ENCODE measurements at regions not wholly inside any gene's neighbourhood (a gene's known extent, or its start where the extent isn't known, plus 50 kb on each side); places are given as distances from the start of the nearest gene placed in this dataset.

DNA sequence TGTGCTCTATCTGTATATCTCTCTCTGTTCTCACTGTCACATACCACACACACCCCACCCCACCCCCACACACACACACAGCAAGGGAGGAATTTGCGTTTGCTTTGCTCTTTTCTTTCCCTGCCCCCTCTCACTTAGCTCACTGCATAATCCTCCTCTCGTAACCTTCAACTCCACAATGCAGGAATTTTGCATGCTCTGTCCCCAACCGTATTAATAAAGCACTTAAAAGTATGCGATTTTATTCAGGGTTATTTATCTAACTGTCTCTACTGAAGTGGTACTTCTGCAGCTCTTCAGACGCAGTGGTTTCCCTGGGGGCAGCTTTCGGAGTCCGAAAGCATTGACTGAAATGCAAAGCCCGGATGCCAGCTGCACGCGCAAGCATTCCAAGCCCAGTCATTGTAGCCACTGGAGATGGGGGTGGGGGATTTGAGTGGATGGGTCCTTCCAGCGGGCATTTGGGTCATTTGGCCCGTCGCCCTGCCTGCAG is 105.4 kb upstream of the RBFOX1 start:
- TF ChIP-seq YY1 (IDR thresholded peaks at IDR 0.05; ENCODE audit: insufficient read depth, insufficient read length) (no peak), SUZ12 (IDR thresholded peaks at IDR 0.05; ENCODE audit: extremely low read depth, insufficient read depth, insufficient read length) (no peak)
